Activated gamma-delta T cell treated with anti-CD3 and anti-CD28 coated beads, Interleukin-2, amount 50 U/mL, for 16 hours (primary cell): ENCODE measurements at regions not wholly inside any gene's neighbourhood (a gene's known extent, or its start where the extent isn't known, plus 50 kb on each side); places are given as distances from the start of the nearest gene placed in this dataset.
"Not testable (repeated sequence)": the region's sequence is repeated elsewhere in the genome, so short reads cannot be mapped to it uniquely, and the experiment has no call there.

Experiments used
- DNase-seq: peaks from one replicate; pipeline ENCODE4 v3.0.0-alpha.2; 2020; ENCODE audit warnings: low read depth

DNA sequence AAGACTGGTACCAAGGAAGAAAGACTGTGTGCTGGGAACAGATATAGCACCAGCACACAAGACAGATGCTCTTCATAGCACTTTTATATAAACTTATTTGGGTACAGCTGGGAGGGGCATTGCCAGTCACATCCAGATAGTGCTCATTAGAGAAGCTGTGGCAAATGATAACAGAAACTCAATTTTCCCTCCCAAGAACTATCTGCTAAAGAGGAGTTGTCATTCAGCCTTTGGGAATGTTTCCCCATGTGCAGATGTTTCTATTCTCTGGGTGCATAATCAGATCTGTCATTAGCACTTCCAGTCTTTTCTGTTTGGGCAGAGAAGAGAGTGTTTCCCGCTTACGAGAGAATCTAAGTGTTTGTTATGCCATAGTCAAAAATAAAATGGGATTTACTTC is 714.9 kb upstream of the MDGA2 start:
- DNase-seq, result no peak

DNA sequence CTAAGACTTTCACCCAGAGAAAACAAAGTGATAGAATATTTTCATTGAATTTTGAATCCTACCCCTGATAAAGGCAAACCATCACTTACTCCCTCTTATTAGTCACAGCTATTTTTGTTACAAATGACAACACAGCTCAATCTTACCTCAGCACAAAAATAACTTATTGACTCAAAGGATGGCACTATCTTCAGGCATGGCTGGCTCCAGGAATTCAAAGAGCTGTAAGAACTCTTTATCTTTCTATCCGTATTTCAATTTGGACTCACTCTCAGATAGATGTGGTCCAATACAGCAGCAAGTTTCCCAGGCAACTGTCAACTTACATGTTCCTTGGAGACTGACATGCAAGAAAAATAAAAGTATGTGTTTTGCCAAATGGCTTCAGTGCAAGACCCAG is 709.4 kb upstream of the MDGA2 start:
- DNase-seq, result no peak

DNA sequence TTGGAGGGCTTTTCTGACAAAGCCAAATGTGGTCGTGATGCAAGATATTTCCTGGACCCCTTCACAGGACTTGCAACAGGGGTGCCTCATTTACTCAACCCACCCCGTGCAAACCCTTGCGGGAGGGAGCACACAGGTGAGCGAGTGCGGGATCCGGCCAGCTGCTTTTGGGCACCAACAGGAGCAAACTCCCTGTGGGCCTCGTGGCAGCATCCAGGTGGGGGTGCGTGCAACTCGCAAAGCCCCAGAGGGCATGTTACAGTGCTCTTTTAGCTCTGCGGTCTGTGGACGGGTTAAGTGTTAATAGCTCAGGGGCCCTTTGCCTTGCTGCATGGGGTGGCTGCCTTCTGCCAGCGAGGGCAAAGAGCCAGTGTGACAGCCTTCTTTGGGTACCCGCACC is 707.6 kb upstream of the MDGA2 start:
- no peak for DNase-seq

DNA sequence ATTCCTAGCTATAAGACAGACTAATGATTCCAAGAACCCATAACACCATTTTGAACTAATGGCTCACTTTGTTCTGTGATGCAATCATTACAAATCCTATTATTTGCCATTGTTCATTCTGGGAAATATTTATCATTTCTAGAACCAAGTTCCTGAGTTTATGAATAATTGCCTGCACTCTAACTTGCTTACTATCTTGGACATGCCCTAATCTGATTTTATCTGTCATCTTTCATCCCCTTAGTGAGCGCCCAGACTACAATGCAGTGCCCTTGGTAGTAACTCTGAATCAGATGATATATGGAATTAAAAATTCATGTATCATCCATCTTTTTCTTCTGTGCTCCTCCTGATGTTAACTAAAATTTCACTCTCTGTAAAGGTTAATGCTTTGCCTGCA is 703.1 kb upstream of the MDGA2 start:
- DNase-seq, result no peak

DNA sequence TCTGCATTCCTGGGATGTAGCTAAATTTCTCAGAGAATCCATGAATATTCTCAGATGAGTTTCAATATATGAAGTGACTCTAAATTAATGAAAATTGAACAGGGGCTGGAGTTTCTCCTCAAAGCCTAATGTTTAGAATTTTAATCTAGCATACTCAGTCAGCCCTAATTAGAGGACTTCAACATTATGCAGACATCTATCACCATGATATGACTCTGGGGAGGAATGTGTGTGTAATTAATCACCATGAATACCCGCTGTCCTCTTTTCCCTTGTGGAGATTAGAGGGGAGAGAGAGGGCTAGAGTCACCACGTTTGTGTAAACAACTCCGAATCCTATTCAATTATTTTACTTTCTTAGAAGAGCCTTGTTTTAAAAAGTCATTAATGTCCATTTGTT is 698.6 kb upstream of the MDGA2 start:
- no peak for DNase-seq

DNA sequence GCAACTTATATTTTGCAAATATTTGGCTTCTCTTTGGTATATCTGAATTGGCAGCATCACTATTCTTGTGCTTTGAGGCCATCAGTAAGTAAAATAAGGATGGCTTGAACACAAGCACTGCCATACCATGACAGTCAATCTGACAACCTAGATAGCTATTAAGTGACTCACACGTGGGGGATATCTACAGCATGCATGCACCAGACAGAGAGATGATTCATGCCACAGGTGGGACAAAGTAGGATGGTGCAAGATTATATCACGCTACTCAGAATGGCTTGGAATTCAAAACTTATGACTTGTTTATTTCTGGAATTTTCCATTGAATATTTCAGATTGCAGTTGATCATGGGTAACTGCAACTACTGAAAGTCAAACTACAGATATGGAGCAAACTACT is 675.6 kb upstream of the MDGA2 start:
- DNase-seq, result no peak

DNA sequence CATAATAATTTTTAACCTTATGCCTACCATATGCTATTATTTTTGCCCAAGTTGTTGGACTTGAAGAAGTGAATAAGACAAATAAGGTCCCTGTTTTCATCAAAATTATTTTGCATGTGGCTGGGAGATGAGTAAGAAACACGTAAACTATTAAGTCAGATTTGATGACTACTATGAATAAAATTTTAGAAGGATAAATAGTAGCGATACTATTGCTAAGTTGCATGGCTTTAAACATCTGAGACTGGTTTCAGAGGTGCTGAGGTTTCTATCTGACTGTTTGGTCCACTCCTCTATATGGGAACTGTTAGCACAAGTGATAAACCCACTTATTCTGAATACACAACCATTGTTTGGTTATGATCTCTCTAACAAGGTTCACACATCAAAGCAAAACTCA is 674.3 kb upstream of the MDGA2 start:
- DNase-seq, result no peak

DNA sequence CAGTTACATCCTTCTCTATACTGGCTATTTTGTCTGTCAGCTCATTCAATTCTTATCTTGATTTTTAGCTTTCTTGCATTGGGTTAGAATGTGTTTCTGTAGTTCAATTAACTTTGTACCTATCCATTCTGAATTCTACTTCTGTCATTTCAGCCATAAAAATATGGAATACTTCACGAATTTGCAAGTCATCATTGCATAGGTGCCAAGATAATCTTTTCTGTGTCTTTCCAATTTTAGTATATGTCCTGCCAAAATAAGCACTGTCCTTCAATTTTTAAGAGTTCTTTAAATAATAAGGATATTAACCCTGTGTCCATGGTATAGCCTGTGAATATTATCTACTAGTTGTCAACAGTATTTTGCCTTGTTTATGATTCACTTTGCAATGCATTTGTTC is 665.7 kb upstream of the MDGA2 start:
- DNase-seq, result no peak

DNA sequence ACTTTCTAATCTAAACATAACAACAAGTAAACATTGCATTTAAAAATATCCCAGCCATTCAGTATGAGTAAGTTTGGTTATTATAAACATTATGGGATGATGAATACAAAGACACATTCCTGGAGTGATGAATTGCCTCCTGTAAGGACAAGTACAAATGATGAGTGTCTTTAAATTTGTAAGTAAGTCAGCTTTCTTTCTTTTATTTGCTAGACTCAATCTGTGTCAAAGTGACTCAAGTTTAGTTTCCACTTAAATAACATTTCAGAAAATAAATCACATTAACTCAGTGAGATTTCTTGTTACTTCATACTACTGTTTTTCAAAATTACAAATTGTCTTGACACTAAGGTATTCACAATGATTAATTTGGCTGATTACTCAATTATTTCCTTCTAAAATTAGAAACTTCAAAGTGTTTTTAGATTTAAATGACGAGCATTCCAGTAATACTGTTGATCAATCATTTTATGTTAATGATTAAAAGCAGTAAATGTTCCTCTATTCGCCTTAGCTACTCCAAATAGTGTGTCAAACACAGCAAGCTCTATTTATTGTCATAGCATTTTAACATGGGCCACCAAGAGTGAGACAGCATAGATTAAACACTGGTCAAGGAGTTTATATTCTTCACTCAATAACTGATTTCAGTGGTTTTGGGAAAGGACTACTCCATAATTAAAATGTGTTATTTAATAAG is 658.0 kb upstream of the MDGA2 start:
- no peak for DNase-seq

DNA sequence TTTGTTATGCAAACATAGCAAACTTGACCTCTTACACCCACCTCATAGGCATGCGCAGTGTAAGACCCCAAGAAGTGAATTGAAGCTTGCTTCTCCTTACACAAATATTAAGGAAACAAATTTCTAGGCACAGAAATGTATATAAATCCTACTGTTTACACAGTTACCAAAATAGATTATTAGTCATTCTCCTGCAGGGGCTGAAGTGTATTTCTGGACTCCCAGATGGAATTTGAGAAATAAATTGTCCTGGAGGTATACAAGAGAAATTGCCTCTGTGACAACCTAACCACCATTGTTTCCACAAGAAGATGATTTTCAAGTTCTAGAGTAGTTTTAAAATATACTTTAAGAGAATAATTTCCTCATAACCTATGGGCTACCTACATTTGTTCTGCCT is 656.0 kb upstream of the MDGA2 start:
- DNase-seq, result no peak

DNA sequence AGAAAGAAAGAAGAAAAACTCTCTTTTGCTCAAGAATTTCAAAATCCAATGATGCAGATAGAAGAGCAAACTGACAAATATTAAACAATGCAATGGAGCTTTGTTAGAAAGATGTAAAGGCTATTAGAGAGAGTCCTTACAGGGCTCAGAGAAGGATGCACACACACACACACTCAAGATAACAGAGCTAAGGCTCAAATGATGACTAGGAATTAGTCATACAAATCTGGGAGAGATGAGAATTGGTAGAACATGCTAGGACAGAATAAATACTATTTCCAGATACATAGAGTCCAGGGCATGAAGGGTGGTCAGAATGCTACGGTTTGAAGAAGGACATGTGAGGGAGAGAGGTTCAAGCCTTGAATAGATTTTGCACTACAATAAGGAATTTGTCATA is 650.1 kb upstream of the MDGA2 start:
- no peak for DNase-seq

DNA sequence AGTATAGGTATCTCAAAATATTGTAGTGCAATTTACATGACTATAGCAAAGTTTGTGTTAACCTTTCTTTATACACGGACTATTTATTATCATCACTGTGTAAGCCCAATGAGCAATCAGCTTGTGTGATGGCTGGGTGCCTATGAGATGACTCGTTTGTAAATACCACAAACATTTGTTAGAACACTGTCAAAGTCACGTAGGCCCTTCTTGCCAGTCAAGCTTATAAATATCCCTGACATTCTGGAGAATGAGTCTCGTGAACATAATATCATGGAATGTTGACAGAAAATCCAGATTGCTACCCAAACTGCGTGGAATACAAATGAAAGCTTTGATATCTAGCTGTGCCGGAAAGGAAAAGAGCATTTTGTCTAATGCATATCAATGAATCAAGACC is 648.3 kb upstream of the MDGA2 start:
- no peak for DNase-seq

DNA sequence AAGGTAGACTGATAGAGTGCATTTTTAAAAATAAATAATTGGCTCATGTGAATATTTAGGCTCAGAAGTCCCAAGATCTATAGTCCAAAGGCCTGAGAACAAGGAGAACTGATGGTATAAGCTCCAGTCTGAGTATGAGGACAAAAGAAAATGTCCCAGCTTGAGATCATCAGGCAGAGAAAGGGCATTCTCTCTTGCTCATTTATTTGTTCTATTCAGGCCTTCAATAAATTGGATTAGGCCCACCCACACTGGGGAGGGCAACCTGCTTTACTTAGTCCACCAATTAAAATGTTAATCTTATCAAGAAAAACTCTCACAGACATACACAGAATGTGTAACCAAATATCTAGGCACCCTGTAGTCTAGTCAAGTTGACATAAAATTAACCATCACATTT is 644.4 kb upstream of the MDGA2 start:
- DNase-seq, result no peak

DNA sequence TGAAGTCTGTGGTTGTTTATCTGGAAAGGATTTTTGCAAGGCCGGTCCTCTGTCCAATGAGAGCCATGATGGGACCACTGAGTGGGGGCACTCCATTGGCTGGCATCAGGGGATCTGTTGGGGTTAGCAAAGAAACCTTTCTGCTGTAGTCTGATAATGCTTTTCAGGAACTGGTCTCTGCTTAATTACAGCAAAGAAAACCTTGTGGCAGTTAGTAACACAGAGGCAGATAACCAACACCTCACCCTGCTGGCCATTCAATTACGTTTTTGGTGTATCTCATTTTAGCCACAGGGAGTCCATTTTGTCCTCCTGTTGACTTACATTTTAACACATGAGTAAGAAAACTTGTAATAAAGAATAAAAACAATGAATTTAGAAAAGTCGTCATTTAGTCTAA is 629.3 kb upstream of the MDGA2 start:
- no peak for DNase-seq

DNA sequence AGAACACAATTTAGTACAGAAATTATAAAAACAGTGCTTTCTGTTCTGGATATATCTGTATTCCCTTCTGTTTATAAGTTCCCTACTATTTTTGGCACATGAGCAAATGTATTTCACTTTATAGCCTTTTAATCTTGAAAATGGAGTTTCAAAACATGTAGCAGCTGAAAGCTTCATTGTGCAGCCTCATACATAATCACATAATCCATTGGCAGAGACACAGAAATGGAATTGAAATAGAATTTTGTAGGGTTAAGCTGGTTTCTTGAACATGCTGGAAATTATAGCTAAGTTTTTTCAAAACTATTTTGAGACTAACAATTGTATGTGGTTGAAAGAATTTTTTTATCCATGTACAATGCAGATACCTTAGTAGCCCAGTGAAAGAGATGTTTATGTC is 614.3 kb upstream of the MDGA2 start:
- no peak for DNase-seq

DNA sequence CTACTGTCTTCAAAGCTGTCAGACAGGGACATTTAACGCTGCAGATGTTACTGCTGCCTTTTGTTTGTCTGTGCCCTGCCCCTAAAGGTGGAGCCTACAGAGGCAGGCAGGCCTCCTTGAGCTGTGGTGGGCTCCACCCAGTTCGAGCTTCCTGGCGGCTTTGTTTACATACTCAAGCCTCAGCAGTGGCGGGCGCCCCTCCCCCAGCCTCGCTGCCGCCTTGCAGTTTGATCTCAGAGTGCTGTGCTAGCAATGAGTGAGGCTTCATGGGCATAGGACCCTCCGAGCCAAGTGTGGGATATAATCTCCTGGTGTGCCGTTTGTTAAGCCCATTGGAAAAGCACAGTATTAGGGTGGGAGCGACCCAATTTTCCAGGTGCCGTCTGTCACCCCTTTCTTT is 609.8 kb upstream of the MDGA2 start:
- DNase-seq, result not testable (repeated sequence)

DNA sequence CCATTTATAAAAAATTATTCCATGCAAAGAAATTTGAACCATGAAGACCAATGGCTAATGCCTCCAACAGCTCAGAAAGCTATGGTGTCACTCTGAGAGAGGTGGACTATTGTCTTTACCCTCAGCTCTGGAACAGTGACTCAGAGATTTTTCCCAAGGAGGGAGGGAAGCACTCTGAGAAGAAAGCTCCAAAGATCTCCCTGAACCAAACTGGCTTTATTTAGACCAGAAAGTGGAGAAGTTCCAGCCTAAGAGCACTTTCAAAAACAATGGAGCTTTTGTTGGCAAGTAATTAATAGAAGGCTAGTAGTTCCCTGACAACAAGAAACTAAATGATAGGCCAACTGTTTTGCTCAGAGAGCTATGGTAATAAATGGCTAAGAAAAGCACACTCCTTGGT is 599.9 kb upstream of the MDGA2 start:
- DNase-seq, result no peak

DNA sequence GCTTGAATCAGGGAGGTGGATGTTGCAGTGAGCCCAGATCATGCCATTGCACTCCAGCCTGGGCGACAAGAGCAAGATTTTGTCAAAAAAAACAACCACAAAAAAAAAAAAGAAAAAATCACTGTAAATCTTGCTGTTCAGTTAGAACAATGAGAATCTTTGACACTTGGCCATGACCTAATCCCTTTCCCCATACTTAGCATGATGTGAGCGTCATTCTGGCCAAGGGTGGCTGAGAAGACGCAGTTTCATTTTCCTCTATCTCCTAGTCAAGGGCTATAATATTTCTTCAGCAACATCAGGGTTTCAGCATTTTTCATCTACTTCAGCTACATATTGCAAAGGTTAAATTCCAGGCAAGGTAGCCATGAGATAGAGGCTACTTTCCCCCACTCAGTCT is 599.4 kb upstream of the MDGA2 start:
- no peak for DNase-seq

DNA sequence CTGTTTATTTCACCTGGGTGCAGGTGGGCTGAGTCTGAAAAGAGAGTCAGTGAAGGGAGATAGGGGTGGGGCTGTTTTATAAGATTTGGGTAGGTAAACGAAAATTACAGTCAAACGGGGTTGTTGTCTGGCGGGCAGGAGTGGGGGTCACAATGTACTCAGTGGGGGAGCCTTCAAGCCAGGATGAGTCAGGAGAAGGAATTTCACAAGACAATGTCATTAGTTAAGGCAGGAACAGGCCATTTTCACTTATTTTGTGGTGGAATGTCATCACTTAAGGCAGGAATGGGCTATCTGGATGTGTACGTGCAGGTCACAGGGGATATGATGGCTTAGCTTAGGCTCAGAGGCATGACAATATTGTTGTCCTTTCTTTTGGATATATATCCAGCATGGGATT is 592.5 kb upstream of the MDGA2 start:
- DNase-seq, result not testable (repeated sequence)

DNA sequence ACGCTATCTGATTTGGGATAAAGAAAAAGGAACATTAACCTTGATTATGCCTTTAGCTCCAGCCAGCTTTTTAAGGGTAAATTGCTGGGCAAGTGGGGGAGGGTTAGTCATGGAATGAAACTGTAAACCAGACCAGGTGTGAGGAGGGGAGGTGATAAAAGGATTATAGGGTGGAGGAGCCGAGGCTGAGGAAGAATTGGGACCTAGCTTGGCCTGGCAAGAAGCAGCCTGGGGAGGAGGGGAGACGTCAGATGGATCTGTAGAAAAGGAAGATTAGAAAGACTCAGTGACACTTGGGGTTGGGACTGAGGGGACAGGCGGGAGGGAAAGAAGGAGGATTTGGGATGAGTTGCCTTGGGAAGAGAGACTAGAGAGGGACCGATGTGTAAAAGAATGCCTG is 590.8 kb upstream of the MDGA2 start:
- not testable (repeated sequence) for DNase-seq

DNA sequence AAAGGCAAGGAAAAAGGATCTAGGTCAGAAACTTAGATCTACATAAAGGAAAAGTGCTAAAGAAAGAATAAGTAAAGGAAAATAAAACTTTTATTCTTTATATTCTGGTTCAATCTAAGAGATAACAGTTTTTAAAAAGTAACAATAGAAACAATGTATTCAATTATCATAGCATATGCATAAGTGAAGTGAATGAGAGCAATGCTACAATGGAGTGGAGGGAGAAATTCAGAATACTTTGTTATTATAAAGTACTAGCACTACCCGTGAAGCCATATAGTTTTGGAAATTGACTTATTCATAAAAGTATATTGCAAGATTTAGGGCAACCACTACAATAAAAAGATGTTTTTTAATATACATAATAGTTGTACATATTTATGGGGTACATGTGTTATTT is 586.0 kb upstream of the MDGA2 start:
- no peak for DNase-seq

DNA sequence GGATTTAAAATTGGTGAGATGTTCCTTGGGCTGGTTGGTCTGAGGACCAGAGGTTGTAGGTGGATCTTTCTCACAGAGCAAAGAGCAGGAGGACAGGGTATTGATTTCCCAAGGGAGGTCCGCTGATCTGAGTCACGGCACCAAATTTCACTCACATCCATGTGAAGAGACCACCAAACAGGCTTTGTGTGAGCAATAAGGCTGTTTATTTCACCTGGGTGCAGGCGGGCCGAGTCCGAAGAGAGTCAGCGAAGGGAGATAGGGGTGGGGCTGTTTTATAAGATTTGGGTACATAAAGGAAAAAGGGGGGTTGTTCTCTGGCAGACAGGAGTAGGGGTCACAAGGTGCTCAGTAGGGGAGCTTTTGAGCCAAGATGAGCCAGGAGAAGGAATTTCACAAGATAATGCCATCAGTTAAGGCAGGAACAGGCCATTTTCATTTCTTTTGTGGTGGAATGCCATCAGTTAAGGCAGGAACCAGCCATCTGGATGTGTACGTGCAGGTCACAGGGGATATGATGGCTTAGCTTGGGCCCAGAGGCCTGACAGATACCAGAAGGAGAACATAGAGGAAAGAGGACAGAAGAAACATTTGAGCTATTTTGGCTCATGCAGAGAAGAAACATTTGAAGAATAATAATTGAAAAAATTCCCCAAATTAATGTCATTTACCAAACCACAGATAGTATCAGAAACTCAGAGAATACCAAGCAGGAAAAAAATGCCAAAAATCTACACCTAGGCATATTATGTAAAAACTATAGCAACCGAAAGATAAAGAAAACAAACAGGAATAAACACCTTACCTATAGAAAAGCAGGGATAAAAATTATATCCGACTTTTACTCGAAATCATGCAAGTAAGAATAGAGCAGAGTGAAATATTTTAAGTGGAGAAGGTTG is 585.2 kb upstream of the MDGA2 start:
- not testable (repeated sequence) for DNase-seq

DNA sequence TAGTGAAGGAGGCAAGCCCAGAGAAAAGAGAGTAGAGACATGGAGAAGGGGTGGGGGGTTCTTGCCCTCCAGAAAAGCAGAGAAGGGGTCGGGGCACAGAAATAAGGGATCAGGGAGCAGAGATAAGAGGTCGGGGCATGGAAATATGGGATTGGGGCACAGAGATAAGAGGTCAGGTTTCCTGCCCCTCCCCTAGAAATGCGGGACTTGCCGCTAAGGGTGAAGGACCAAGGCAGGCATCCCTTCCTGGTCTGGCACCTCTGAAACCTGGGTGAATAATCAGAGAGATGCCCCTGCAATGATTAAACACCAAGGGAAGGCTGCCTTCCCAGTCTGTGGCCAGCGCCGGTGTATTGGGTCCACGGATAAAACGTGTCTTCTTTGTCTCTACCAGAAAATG is 584.5 kb upstream of the MDGA2 start:
- DNase-seq, result not testable (repeated sequence)

DNA sequence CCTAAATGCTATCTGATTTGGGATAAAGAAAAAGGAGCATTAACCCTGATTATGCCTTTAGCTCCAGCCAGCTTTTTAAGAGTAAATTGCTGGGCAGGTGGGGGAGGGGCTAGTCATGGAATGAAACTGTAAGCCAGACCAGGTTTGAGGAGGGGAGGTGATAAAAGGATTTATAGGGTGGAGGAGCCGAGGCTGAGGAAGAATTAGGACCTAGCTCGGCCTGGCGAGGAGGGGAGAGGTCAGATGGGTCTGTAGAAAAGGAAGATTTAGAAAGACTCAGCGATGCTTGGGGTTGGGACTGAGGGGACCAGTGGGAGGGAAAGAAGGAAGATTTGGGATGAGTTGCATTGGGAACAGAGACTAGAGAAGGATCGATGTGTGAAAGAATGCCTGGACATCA is 583.8 kb upstream of the MDGA2 start:
- not testable (repeated sequence) for DNase-seq
